Activated naive CD4-positive, alpha-beta T cell treated with anti-CD3 and anti-CD28 coated beads for 36 hours (primary cell): ENCODE measurements at regions not wholly inside any gene's neighbourhood (a gene's known extent, or its start where the extent isn't known, plus 50 kb on each side); places are given as distances from the start of the nearest gene placed in this dataset.

ENCODE experiments used
- CTCF ChIA-PET: fragments of 350-600 bp; sonication (Branson Sonifier 250); formaldehyde crosslinking; loops from one replicate; lab custom pipeline; 2021; ENCODE audit warnings: antibody characterized with exemption; lab: Charles Lee
- DNase-seq: peaks from one replicate; pipeline ENCODE4 v3.0.0-alpha.2; 2020
- H3K27ac Mint-ChIP-seq: one replicate; pipeline ENCODE4 v1.8.0; 2021; ENCODE audit warnings: mild to moderate bottlenecking, mixed read lengths
- H3K27me3 Mint-ChIP-seq: one replicate; pipeline ENCODE4 v1.8.0; 2021; ENCODE audit warnings: low read depth, mixed read lengths
- H3K36me3 Mint-ChIP-seq: one replicate; pipeline ENCODE4 v1.8.0; 2021; ENCODE audit warnings: low read depth, mixed read lengths
- H3K4me1 Mint-ChIP-seq: one replicate; pipeline ENCODE4 v1.8.0; 2021; ENCODE audit warnings: low read depth, mixed read lengths
- H3K4me3 Mint-ChIP-seq: one replicate; pipeline ENCODE4 v1.8.0; 2021; ENCODE audit warnings: mild to moderate bottlenecking, moderate library complexity, mixed read lengths
- H3K9me3 Mint-ChIP-seq: one replicate; pipeline ENCODE4 v1.8.0; 2021; ENCODE audit warnings: mixed read lengths
- intact Hi-C: fragments of 100-400 bp; cut with micrococcal nuclease; formaldehyde crosslinking; loops from one replicate; pipeline ENCODE4 v1.15.1; 2023

GRCh38 chr4:128527351-128527750, 239.7 kb upstream of the PGRMC2 start:
- H3K4me1 Mint-ChIP-seq = peaks cover 4% of the 10 kb centered on the region
- no peaks in the 10 kb centered on the region for H3K9me3 Mint-ChIP-seq
- H3K27me3 Mint-ChIP-seq = peaks cover under 1% of the 10 kb centered on the region
- no peaks in the 10 kb centered on the region for H3K36me3 Mint-ChIP-seq
- no peak for DNase-seq
- H3K27ac Mint-ChIP-seq = no peak overlapping the region
- no peak overlapping the region for H3K4me3 Mint-ChIP-seq
- intact Hi-C loops = no loop called here
- CTCF ChIA-PET = no interaction called here

- intact Hi-C loops = no loop called here
- H3K27me3 Mint-ChIP-seq = peaks cover 2% of the 10 kb centered on the region
- H3K4me1 Mint-ChIP-seq = peaks cover 4% of the 10 kb centered on the region
- no peaks in the 10 kb centered on the region for H3K36me3 Mint-ChIP-seq
- H3K9me3 Mint-ChIP-seq = no peaks in the 10 kb centered on the region
- no peak overlapping the region for H3K27ac Mint-ChIP-seq
- no peak for DNase-seq
- no peak overlapping the region for H3K4me3 Mint-ChIP-seq
- CTCF ChIA-PET = no interaction called here
Measured at GRCh38 chr4:128525992-128526630, 238.5 kb upstream of the PGRMC2 start.

GRCh38 chr4:128525387-128525786, 237.8 kb upstream of the PGRMC2 start:
- CTCF ChIA-PET = interaction anchor here (0.5 to 0.6 kb wide), 2 partner anchors 53 to 579 kb away, joined by 3 read pairs; no protein-coding TSS in a partner anchor
- no peak overlapping the region for H3K4me3 Mint-ChIP-seq
- H3K27me3 Mint-ChIP-seq = peaks cover 2% of the 10 kb centered on the region
- no peaks in the 10 kb centered on the region for H3K36me3 Mint-ChIP-seq
- peaks cover 4% of the 10 kb centered on the region for H3K4me1 Mint-ChIP-seq
- peak; percentile 5 for DNase-seq
- H3K27ac Mint-ChIP-seq = no peak overlapping the region
- intact Hi-C loops = no loop called here
- no peaks in the 10 kb centered on the region for H3K9me3 Mint-ChIP-seq

- Mint-ChIP-seq H3K36me3 (no peaks in the 10 kb centered on the region), H3K4me1 (peaks cover 4% of the 10 kb centered on the region), H3K27me3 (peaks cover 2% of the 10 kb centered on the region), H3K9me3 (no peaks in the 10 kb centered on the region), H3K27ac (no peak overlapping the region), H3K4me3 (no peak overlapping the region)
- DNase-seq = no peak
- CTCF ChIA-PET = no interaction called here
- intact Hi-C loops = no loop called here
Measured at GRCh38 chr4:128524311-128524710, 236.7 kb upstream of the PGRMC2 start.

GRCh38 chr4:128521648-128522111, 234.1 kb upstream of the PGRMC2 start:
- no peaks in the 10 kb centered on the region for H3K36me3 Mint-ChIP-seq
- DNase-seq = no peak
- intact Hi-C loops = no loop called here
- H3K4me3 Mint-ChIP-seq = no peak overlapping the region
- peaks cover 4% of the 10 kb centered on the region for H3K4me1 Mint-ChIP-seq
- H3K27ac Mint-ChIP-seq = no peak overlapping the region
- peaks cover 2% of the 10 kb centered on the region for H3K27me3 Mint-ChIP-seq
- no peaks in the 10 kb centered on the region for H3K9me3 Mint-ChIP-seq
- CTCF ChIA-PET = no interaction called here

- Mint-ChIP-seq H3K4me3 (no peak overlapping the region), H3K4me1 (peaks cover 4% of the 10 kb centered on the region), H3K9me3 (no peaks in the 10 kb centered on the region), H3K27ac (no peak overlapping the region), H3K27me3 (peaks cover 2% of the 10 kb centered on the region), H3K36me3 (no peaks in the 10 kb centered on the region)
- intact Hi-C loops = no loop called here
- CTCF ChIA-PET = no interaction called here
- no peak for DNase-seq
Measured at GRCh38 chr4:128521156-128521555, 233.5 kb upstream of the PGRMC2 start.

GRCh38 chr4:128519163-128519830, 231.7 kb upstream of the PGRMC2 start:
- Mint-ChIP-seq H3K27me3 (peaks cover 2% of the 10 kb centered on the region), H3K4me1 (peaks cover 5% of the 10 kb centered on the region), H3K36me3 (peaks cover 3% of the 10 kb centered on the region), H3K9me3 (peaks cover 3% of the 10 kb centered on the region), H3K27ac (no peak overlapping the region), H3K4me3 (no peak overlapping the region)
- intact Hi-C loops = loop anchor here (10.0 kb wide), 1 partner anchor 454 kb away; the partner anchor contains the start of gene LARP1B
- CTCF ChIA-PET = interaction anchor here (0.6 to 0.7 kb wide), 2 partner anchors 23 to 68 kb away, joined by 3 read pairs; no protein-coding TSS in a partner anchor
- no peak for DNase-seq

- CTCF ChIA-PET = interaction anchor here (0.9 to 1.2 kb wide), 2 partner anchors 15 to 64 kb away, joined by 3 read pairs; no protein-coding TSS in a partner anchor
Measured at GRCh38 chr4:128517739-128518510, 230.3 kb upstream of the PGRMC2 start.

GRCh38 chr4:128517096-128517738, 229.6 kb upstream of the PGRMC2 start:
- no peak for DNase-seq
- intact Hi-C loops = loop anchor here (10.0 kb wide), 1 partner anchor 452 kb away; the partner anchor contains the start of gene LARP1B
- CTCF ChIA-PET = interaction anchor here (0.9 to 1.2 kb wide), 2 partner anchors 15 to 63 kb away, joined by 3 read pairs; no protein-coding TSS in a partner anchor
- Mint-ChIP-seq H3K27ac (no peak overlapping the region), H3K4me3 (no peak overlapping the region), H3K36me3 (peaks cover 7% of the 10 kb centered on the region), H3K27me3 (peaks cover under 1% of the 10 kb centered on the region), H3K4me1 (peaks cover 14% of the 10 kb centered on the region), H3K9me3 (peaks cover 3% of the 10 kb centered on the region)

More at GRCh38 chr4:128517739-128518510, 230.3 kb upstream of the PGRMC2 start:
- H3K27me3 Mint-ChIP-seq = peaks cover 2% of the 10 kb centered on the region
- no peak overlapping the region for H3K4me3 Mint-ChIP-seq
- intact Hi-C loops = loop anchor here (10.0 kb wide), 1 partner anchor 453 kb away; the partner anchor contains the start of gene LARP1B
- DNase-seq = peak; percentile 8
- peaks cover 5% of the 10 kb centered on the region for H3K36me3 Mint-ChIP-seq
- H3K4me1 Mint-ChIP-seq = peaks cover 12% of the 10 kb centered on the region
- H3K27ac Mint-ChIP-seq = no peak overlapping the region
- H3K9me3 Mint-ChIP-seq = peaks cover 3% of the 10 kb centered on the region

GRCh38 chr4:128516301-128516969, 228.8 kb upstream of the PGRMC2 start:
- CTCF ChIA-PET = no interaction called here
- Mint-ChIP-seq H3K9me3 (peaks cover 3% of the 10 kb centered on the region), H3K27ac (no peak overlapping the region), H3K36me3 (peaks cover 7% of the 10 kb centered on the region), H3K4me1 (peaks cover 14% of the 10 kb centered on the region), H3K4me3 (no peak overlapping the region), H3K27me3 (no peaks in the 10 kb centered on the region)
- DNase-seq = no peak
- intact Hi-C loops = loop anchor here (10.0 kb wide), 1 partner anchor 452 kb away; the partner anchor contains the start of gene LARP1B
